A673 (cell line): ENCODE measurements at regions not wholly inside any gene's neighbourhood (a gene's known extent, or its start where the extent isn't known, plus 50 kb on each side); places are given as distances from the start of the nearest gene placed in this dataset.

ENCODE experiments used
- BruUV-seq: library from RNA; stranded (reverse); fragments of 400-500 nt; replicated peaks from 2 replicates; lab custom pipeline; 2021; lab: Mats Ljungman, UMichigan
- CTCF ChIA-PET: fragments of 300-600 bp; sonication (Branson Sonifier 250); formaldehyde crosslinking; loops from one replicate; lab custom pipeline; 2022; ENCODE audit warnings: antibody characterized with exemption; lab: Charles Lee
- POLR2A ChIA-PET: fragments of 300-600 bp; sonication (Branson Sonifier 250); formaldehyde crosslinking; loops from one replicate; lab custom pipeline; 2022; ENCODE audit warnings: antibody characterized with exemption; ENCODE audit not compliant: low non-redundant PET; lab: Charles Lee
- DNase-seq: peaks from one replicate; pipeline ENCODE4 v3.0.0-alpha.2; 2015; ENCODE audit warnings: low spot score
- H3K27ac ChIP-seq: fragments of 200-600 bp; sonication (generic); 2 replicates; pipeline ENCODE4 v1.5.1; 2016; ENCODE audit warnings: mixed run types, low read depth, mild to moderate bottlenecking, mixed read lengths, antibody characterized with exemption, low read length; ENCODE audit not compliant: poor library complexity, severe bottlenecking
- H3K27me3 ChIP-seq: fragments of 200-600 bp; sonication (generic); replicated peaks from 2 replicates; pipeline ENCODE4 v1.6.1; 2017; ENCODE audit warnings: mixed run types, low read depth, mild to moderate bottlenecking, mixed read lengths, antibody characterized with exemption, low read length; ENCODE audit not compliant: insufficient read depth, poor library complexity
- H3K36me3 ChIP-seq: fragments of 200-600 bp; sonication (generic); 2 replicates; pipeline ENCODE4 v1.6.1; 2016; ENCODE audit warnings: mixed run types, mild to moderate bottlenecking, mixed read lengths, antibody characterized with exemption, low read length; ENCODE audit not compliant: insufficient read depth, poor library complexity, severe bottlenecking
- H3K4me1 ChIP-seq: fragments of 200-600 bp; sonication (generic); 2 replicates; pipeline ENCODE4 v1.6.1; 2017; ENCODE audit warnings: mixed run types, mild to moderate bottlenecking, mixed read lengths, antibody characterized with exemption, low read length; ENCODE audit not compliant: insufficient read depth, poor library complexity, severe bottlenecking
- H3K4me3 ChIP-seq: fragments of 200-600 bp; sonication (generic); 2 replicates; pipeline ENCODE4 v1.5.1; 2016; ENCODE audit warnings: low read depth, mixed run types, mild to moderate bottlenecking, mixed read lengths, low read length; ENCODE audit not compliant: poor library complexity, severe bottlenecking
- H3K9me3 ChIP-seq: fragments of 200-600 bp; sonication (generic); 2 replicates; pipeline ENCODE4 v1.6.1; 2016; ENCODE audit warnings: mixed run types, low read depth, mild to moderate bottlenecking, mixed read lengths, antibody characterized with exemption, low read length; ENCODE audit not compliant: poor library complexity, severe bottlenecking
- CTCF ChIP-seq: fragments of 300-800, 200-600 bp; sonication (generic); conservative IDR thresholded peaks from 2 replicates; pipeline ENCODE4 v1.5.1; 2017; ENCODE audit warnings: low read depth, mild to moderate bottlenecking, antibody characterized with exemption, low read length, moderate library complexity, mixed read lengths
- EZH2 ChIP-seq: fragments of 200-600 bp; sonication (generic); IDR thresholded peaks from 2 replicates; pipeline ENCODE4 v1.6.1; 2017; ENCODE audit warnings: borderline replicate concordance, low read depth, mild to moderate bottlenecking, mixed read lengths, antibody characterized with exemption, low read length; ENCODE audit not compliant: poor library complexity, severe bottlenecking
- intact Hi-C: fragments of 100-400 bp; cut with micrococcal nuclease; formaldehyde crosslinking; loops from one replicate; pipeline ENCODE4 v1.10.0; 2022; ENCODE audit not compliant: unreplicated experiment

GRCh38 chr2:520663-521340, 156.4 kb downstream of the TMEM18 start:
- POLR2A ChIA-PET: no interaction called here
- intact Hi-C loops: no loop called here
- no peak for TF ChIP-seq CTCF
- no peak for TF ChIP-seq EZH2
- no peak overlapping the region for H3K4me3 ChIP-seq
- no peaks in the 10 kb centered on the region for H3K27me3 ChIP-seq
- CTCF ChIA-PET: no interaction called here
- no peaks in the 10 kb centered on the region for H3K36me3 ChIP-seq
- no peaks in the 10 kb centered on the region for H3K4me1 ChIP-seq
- no TSS peak for BruUV-seq
- H3K9me3 ChIP-seq: no peaks in the 10 kb centered on the region
- DNase-seq: no peak
- no peak overlapping the region for H3K27ac ChIP-seq

GRCh38 chr2:516944-517343, 160.3 kb downstream of the TMEM18 start:
- intact Hi-C loops: no loop called here
- ChIA-PET CTCF (no interaction called here), POLR2A (no interaction called here)
- no peak overlapping the region for H3K4me3 ChIP-seq
- H3K27me3 ChIP-seq: peaks cover 5% of the 10 kb centered on the region
- no peaks in the 10 kb centered on the region for H3K4me1 ChIP-seq
- no peak overlapping the region for H3K27ac ChIP-seq
- BruUV-seq: no TSS peak
- no peaks in the 10 kb centered on the region for H3K9me3 ChIP-seq
- no peak for DNase-seq
- no peaks in the 10 kb centered on the region for H3K36me3 ChIP-seq
- TF ChIP-seq CTCF: no peak
- TF ChIP-seq EZH2: no peak

- no TSS peak for BruUV-seq
- TF ChIP-seq EZH2 (no peak), CTCF (no peak)
- Histone ChIP-seq H3K27ac (no peak overlapping the region), H3K9me3 (no peaks in the 10 kb centered on the region), H3K27me3 (peaks cover 5% of the 10 kb centered on the region), H3K4me3 (no peak overlapping the region), H3K36me3 (no peaks in the 10 kb centered on the region), H3K4me1 (no peaks in the 10 kb centered on the region)
- DNase-seq: no peak
- POLR2A ChIA-PET: no interaction called here
- CTCF ChIA-PET: no interaction called here
- intact Hi-C loops: no loop called here
Measured at GRCh38 chr2:516131-516530, 161.1 kb downstream of the TMEM18 start.
